SK-N-SH (cell line): ENCODE measurements at regions not wholly inside any gene's neighbourhood (a gene's known extent, or its start where the extent isn't known, plus 50 kb on each side); places are given as distances from the start of the nearest gene placed in this dataset.

Experiments used
- CHD2 ChIP-seq: fragments of 150-350 bp; IDR thresholded peaks from 2 replicates; pipeline ENCODE4 v1.6.1; 2018; ENCODE audit warnings: low read length; ENCODE audit not compliant: partially characterized antibody
- MEF2A ChIP-seq: IDR thresholded peaks from 2 replicates; pipeline ENCODE4 v1.4.0; 2012; ENCODE audit warnings: low read depth, borderline replicate concordance
- RCOR1 ChIP-seq: fragments of 150-350 bp; IDR thresholded peaks from 2 replicates; pipeline ENCODE4 v1.6.1; 2017; ENCODE audit warnings: antibody characterized with exemption, low read length
- YY1 ChIP-seq: IDR thresholded peaks from 2 replicates; pipeline ENCODE4 v1.4.0; 2012; ENCODE audit warnings: low read depth, mild to moderate bottlenecking
- TF ChIP-seq, protein P1 (sequence below): fragments of 200-600 bp; sonication (generic); IDR thresholded peaks from 2 replicates; pipeline ENCODE4 v1.6.1; 2017; ENCODE audit warnings: antibody characterized with exemption, mild to moderate bottlenecking, moderate library complexity

DNA sequence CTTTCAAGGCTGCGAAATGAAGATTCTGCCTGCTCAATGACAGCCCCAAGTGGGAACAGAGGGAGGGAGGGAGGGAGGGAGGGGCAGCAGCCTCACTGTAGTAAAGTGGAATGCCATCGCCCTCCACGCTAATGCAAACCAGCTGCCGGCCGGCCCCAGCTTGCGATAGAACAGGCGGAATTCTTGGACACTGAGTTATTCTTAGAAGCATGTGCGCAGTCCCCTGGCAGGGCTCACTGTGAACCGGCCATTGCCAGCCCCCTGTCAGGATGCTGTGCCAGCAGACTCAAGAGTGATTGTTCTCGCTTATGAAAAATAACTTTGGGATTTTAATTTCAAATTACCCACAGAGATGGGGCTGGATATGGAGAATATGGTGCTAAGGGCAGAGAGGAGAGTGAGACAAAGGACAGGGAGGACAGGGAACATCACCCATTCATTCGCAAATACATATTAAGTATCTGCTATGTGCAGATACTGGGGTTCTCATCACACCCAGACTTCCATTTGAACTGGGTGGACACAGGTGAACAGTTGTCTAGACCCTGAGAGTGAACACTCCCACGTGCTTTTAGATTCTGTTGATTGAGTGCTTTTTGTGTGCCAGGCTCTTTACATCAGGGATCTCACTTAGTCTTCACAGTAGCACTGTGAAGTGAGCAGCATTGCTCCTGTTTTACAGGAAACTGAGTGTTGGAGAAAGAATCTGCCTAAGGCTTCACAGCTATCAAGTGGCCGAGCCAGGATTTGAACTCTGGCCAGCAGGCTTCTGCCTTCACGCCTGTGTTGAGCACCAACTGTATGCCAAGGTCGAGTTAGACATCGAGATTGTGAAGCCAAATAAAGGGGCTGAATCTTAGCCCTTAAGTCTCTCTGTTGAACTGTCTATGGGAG, 192.9 kb downstream of the C12orf75 start:
- TF ChIP-seq, protein P1, sequence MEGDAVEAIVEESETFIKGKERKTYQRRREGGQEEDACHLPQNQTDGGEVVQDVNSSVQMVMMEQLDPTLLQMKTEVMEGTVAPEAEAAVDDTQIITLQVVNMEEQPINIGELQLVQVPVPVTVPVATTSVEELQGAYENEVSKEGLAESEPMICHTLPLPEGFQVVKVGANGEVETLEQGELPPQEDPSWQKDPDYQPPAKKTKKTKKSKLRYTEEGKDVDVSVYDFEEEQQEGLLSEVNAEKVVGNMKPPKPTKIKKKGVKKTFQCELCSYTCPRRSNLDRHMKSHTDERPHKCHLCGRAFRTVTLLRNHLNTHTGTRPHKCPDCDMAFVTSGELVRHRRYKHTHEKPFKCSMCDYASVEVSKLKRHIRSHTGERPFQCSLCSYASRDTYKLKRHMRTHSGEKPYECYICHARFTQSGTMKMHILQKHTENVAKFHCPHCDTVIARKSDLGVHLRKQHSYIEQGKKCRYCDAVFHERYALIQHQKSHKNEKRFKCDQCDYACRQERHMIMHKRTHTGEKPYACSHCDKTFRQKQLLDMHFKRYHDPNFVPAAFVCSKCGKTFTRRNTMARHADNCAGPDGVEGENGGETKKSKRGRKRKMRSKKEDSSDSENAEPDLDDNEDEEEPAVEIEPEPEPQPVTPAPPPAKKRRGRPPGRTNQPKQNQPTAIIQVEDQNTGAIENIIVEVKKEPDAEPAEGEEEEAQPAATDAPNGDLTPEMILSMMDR: no peak
- TF ChIP-seq YY1 (no peak), CHD2 (no peak), RCOR1 (peak; percentile 92), MEF2A (peak; percentile 95)
